Omental fat pad (tissue), 3 donors: ENCODE measurements at regions not wholly inside any gene's neighbourhood (a gene's known extent, or its start where the extent isn't known, plus 50 kb on each side); places are given as distances from the start of the nearest gene placed in this dataset.

ENCODE experiments used
- ATAC-seq: fragments of 150-250 bp; one replicate; pipeline ENCODE4 v1.9.1; 2016; ENCODE audit warnings: mild to moderate bottlenecking, moderate library complexity; ENCODE audit not compliant: low FRiP score
- DNase-seq: peaks from one replicate; pipeline ENCODE4 v3.0.0-alpha.2; 2019; ENCODE audit warnings: low spot score
- TF ChIP-seq, protein P1 (sequence below), 3 donors: fragments of 450-650 bp; IDR thresholded peaks; one replicate each; pipeline ENCODE4 v1.5.1; 2016 to 2017; ENCODE audit warnings: antibody characterized with exemption in 3 of 3, mild to moderate bottlenecking in 3 of 3, moderate library complexity in 2 of 3

DNA sequence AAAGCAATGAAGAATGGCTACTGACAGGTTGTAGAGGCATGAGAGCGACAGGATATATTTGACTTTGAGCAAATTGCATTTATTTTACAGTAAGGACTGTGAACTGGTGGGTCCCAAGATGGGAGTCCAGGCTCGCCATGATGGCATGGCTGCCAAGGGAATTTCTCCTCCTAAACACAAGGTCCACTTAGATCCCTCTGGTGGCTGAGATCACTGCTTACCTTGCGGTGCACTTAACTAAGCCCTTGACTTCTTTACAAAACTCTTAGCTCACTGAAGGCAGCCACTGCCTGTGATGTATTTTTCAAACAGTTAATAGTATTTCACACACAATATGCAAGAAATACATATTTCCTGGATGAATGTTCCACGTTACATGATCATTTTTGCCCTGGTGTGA, 50.3 kb upstream of the SORBS2 start:
- ATAC-seq (no peak), DNase-seq (no peak)
- TF ChIP-seq, protein P1, sequence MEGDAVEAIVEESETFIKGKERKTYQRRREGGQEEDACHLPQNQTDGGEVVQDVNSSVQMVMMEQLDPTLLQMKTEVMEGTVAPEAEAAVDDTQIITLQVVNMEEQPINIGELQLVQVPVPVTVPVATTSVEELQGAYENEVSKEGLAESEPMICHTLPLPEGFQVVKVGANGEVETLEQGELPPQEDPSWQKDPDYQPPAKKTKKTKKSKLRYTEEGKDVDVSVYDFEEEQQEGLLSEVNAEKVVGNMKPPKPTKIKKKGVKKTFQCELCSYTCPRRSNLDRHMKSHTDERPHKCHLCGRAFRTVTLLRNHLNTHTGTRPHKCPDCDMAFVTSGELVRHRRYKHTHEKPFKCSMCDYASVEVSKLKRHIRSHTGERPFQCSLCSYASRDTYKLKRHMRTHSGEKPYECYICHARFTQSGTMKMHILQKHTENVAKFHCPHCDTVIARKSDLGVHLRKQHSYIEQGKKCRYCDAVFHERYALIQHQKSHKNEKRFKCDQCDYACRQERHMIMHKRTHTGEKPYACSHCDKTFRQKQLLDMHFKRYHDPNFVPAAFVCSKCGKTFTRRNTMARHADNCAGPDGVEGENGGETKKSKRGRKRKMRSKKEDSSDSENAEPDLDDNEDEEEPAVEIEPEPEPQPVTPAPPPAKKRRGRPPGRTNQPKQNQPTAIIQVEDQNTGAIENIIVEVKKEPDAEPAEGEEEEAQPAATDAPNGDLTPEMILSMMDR (IDR thresholded peaks at IDR 0.05), result no peak

DNA sequence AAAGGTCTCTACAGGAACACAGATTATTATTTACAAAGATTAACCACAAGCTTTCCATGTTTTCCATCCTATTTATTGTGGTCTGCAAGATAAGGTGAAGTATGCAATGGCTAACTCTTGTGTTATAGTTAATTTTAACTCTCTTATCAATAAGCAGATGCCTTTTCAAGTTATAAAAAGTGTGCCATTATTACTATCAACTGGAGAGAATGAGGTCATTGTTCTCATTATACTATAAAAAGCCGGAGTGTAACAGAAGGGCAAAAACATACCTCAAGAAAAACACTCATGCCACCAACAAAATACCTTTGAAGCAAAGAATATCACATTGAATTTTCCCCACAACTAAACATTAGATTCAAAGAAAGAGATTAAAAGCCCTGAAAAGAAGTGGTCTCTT, 52.0 kb upstream of the SORBS2 start:
- TF ChIP-seq, protein P1 (IDR thresholded peaks at IDR 0.05), result no peak
- DNase-seq (no peak), ATAC-seq (no peak)

DNA sequence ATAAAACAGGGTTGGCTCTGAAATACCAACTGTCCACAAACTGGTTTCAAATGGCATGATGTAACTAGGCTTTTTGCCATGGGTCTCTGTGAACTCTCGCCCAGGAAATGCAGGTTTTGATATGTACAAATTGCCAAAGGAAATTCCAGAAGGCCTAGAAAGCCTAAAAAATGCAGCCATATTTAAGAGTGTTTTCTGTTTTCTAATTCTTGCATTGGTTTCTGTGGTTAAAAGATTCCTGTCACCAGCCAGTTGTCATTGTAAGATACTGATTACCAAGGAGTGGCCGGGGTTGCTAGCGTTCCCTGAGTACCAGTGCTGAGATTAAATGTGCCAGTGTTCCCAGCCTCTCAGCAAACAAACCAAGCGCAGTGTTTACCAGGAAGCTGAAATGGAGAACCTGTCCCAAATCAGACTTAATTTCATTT, 53.9 kb upstream of the SORBS2 start:
- DNase-seq, result no peak
- peak; percentile 66 for ATAC-seq

DNA sequence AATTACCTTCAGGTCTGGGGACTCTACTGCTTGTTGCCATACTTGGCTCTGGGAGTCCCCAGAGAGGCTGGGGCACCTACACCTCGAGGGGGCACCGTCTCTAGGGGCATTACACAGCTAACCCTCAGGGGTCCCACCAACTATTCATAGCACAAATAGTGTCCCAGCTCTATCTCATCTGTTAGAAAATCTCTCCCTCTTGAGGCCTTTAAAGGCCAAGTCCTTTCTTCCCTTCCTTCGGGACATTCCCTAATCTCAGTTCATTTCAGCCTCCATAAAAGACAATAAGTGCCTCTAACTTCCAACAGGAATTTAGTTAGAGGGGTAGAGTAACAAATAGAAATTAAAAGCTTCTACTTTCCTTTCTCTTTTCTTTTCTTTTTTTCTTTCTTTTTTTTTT, 55.8 kb upstream of the SORBS2 start:
- no peak for DNase-seq
- TF ChIP-seq, protein P1 (IDR thresholded peaks at IDR 0.05), result no peak
- no peak for ATAC-seq

More for the DNA sequence above, 53.9 kb upstream of the SORBS2 start:
- TF ChIP-seq, protein P1 (IDR thresholded peaks at IDR 0.05), result no peak

DNA sequence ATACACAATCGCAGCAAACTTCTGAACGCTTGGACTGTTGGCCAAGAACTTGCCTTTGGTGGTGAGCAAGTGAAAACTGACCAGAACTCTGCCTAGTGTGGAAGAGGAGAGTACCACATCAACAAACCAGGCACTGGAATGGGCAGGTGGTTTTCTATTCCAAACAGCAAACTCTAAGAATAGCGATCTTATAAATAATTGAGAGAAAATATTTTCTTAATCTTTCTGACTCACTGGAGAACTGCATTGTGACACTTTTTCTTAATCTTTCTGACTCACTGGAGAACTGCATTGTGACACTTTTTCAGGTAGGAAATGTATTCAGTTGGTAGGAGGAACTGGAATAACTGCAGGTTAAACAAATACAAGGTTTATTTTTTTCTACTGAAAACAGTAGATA, 57.0 kb upstream of the SORBS2 start:
- no peak for ATAC-seq
- TF ChIP-seq, protein P1 (IDR thresholded peaks at IDR 0.05), result no peak
- no peak for DNase-seq

DNA sequence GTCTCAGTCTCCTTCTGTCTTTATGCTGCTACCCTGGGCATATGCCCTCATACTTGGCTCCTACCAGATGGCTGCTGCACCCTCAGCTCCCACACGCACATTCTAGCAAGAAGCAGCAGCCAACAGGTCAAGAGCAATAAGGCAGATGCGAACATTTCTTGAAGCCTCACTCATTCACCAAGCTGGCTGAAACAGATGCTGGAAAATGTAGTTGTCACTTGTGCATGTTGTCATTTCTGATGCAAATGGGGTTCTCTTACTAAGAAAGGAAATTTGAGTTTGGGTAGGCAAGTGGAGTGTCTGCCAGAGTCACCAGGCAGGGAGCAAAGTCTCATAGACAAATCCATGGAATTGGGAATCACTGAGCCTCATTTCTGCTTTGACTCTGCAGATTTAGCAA, 57.4 kb upstream of the SORBS2 start:
- TF ChIP-seq, protein P1 (IDR thresholded peaks at IDR 0.05), result no peak
- no peak for DNase-seq
- no peak for ATAC-seq

DNA sequence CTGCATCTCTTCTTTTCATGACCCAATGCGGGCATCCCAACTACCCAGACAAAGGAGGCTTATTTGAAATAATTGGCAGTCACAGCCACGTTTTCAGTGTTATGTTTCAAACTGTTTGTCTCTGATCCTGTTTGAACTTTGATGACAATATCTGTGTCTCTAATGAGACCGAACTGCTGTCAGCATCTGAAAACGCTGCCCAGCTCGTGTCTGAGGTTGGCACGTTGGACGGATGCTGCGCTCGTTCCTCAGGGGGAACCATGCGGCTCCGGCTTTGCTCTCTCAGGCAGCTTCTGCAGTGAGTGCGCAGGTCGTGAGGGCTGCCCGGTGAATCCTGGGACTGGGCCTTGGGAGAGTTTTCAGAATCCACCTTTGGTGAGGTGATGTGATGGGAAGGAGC, 58.4 kb upstream of the SORBS2 start:
- TF ChIP-seq, protein P1 (IDR thresholded peaks at IDR 0.05), result no peak
- DNase-seq (no peak), ATAC-seq (no peak)
